GM18861 (cell line): ENCODE measurements at regions not wholly inside any gene's neighbourhood (a gene's known extent, or its start where the extent isn't known, plus 50 kb on each side); places are given as distances from the start of the nearest gene placed in this dataset.
"Not testable (repeated sequence)": the region's sequence is repeated elsewhere in the genome, so short reads cannot be mapped to it uniquely, and the experiment has no call there.

Experiments
- ATAC-seq: cut with Tn5 transposase; IDR thresholded peaks from one replicate; pipeline ENCODE4 v1.9.1; 2021; ENCODE audit not compliant: unreplicated experiment

DNA sequence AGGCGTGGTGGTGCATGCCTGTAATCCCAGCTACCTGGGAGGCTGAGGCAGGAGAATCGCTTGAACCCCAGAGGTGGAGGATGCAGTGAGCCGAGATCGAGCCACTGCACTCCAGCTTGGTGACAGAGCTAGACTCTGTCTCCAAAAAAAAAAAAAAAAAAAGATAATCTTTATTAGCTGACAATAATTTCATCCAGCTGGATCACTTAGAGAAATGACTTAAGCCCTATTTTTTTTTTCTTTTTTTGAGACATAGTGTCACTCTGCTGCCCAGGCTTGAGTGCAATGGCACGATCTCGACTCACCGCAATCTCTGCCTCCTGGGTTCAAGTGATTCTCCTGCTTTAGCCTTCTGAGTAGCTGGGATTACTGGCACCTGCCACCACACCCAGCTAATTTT, 51.6 kb upstream of the MAP4K4 start:
- not testable (repeated sequence) for ATAC-seq

- no peak for ATAC-seq
Observed at GRCh38 chr2:101644842-101645383, 52.6 kb upstream of the MAP4K4 start.

DNA sequence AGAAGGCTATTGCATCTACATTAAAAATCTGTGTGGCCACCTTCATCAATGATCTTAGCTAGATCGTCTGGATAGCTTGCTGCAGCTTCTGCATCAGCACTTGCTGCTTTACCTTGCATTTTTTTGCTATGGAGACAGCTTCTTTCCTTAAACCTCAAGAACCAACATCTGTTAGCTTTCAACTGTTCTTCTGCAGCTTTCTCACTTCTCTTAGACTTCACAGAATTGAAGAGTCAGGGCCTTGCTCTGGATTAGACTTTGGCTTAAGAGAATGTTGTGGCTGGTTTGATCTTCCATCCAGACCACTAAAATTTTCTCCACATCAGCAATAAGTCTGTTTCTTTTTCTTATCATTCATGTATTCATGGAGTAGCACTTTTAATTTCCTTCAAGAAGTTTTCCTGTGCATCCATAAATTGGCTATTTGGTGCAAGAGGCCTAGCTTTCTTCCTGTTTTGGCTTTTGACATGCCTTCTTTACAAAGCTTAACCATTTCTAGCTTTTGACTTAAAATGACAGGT, 54.4 kb upstream of the MAP4K4 start:
- ATAC-seq = no peak

DNA sequence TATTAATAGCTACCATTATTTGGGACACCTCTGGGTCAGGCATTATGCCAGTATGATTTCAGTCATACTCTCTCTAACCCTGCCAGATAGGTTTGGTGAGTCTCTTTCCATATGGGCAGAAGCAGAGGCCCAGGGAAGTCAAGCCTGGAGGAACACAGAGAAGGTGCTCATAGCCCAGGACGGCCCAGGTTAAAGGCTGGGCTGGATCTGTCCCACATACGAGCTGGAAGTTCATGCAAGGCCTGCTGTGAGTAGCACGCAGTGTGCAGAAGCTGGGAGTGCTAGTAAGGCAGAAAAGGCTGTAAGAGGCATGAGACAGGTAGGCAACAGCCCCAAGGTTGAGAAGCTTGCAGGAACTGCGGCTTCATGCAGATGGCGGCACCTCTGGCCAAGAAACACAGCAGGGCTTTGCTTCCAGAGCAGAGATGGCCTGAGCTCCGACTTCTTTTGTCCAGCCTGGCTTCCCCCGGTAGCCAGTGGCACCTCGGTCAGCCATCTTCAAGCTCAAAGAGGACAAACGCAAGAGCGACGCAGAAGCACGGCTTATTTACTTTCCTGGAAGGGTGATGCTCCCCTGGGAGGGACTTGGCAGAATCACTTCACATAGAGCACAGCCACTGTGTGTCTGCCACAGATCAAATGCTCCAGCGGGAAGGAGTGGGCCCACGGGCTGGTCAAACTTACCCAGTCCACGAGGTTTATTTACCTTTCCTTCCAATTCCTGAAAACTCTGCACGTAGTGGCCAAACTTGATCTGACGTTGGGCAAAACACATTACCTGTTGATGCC, 58.5 kb upstream of the MAP4K4 start:
- ATAC-seq = no peak

GRCh38 chr2:101638181-101638711, 59.3 kb upstream of the MAP4K4 start:
- no peak for ATAC-seq

DNA sequence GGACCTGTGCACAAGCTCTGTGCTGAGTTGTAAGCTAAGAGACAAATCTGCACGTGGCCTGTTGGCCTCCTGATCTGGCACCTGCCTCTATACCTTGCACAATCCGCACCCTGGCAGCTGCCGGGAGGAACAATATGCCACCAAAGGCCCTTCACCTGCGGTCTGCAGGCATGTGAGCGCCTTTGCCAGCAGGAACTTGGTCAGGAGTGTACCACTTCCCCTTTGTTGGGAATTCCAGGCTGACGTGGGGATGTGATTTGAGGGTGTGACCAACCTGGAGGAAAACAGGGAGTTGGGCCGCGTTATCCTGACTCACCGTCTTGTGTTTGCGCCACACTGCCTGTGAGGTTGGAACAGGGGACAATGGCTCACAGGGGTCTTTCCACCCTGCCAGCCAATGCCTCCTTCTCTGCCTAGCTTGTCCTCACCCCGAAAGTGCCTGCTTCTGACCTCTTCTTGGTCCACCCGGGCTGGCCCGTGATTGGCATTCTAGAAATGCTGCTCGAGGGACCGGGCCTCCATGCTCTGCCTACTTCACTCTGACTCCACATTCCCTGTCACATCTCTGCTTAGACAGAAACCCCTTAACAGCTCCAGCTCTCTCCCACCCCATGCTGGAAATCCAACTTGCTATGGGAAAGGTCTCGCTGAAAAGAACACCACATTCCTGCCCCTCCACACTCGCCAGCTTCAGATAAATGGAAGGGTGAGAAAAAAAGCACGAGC, 67.1 kb upstream of the MAP4K4 start:
- no peak for ATAC-seq

- ATAC-seq = no peak
Observed at GRCh38 chr2:101628030-101628392, 69.5 kb upstream of the MAP4K4 start.

GRCh38 chr2:101627285-101628029, 70.0 kb upstream of the MAP4K4 start:
- no peak for ATAC-seq

DNA sequence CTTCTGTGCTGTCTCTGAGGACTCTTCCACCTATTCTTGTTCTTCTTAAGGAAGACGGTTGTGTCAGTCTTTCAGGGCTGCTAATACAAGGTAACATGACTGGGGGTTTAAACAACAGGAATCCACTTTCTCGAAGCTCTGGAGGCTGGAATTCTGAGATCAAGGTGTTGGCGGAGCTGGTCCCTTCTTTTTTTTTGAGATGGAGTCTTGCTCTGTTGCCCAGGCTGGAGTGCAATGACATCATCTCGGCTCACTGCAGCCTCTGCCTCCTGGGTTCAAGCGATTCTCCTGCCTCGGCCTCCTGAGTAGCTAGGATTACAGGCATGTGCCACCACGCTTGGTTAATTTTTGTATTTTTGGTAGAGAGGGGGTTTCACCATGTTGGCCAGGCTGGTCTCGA, 71.7 kb upstream of the MAP4K4 start:
- ATAC-seq = not testable (repeated sequence)

DNA sequence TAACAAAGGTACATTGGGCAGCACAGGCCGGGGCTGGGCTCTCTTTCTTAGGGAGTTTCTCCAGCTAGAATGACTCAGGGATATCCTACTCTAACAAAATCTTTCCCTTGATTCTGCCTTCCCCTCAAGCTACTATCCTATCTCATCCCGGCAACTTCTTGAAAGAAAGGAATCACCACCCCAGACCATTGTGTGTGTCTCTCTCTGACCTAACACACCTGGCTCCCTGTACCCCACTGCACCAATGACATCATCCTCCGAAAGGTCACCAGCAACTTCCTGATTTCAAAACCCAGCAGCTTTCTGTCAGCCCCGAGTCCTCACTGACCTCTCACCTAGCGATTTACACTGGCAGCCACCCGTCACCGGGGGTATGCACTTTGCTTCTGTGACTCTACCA, 72.1 kb upstream of the MAP4K4 start:
- ATAC-seq = no peak

GRCh38 chr2:101624706-101625332, 72.7 kb upstream of the MAP4K4 start:
- no peak for ATAC-seq

DNA sequence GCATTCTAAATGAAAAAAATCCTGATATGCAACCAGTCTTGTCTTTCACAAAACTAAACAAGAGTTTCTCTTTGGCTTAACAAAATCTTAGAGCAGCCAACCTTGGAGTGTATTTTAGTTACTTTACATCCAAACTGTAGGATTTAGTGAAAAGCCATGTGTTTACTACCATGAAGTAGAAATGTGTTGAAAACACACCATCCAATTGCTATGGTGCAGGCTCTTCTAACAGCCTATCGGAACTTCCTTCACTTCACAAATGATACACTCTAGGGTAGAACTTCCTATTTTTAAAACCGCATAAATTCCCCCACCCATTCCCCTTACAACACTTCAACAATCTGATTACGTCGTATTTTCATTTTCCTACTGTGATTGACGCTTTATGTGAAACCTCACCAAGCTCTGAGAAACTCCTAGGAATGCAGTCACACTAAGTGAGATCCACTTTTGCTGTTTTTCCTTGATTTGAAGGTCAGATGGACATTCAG, 74.4 kb upstream of the MAP4K4 start:
- peak; percentile 76 for ATAC-seq

DNA sequence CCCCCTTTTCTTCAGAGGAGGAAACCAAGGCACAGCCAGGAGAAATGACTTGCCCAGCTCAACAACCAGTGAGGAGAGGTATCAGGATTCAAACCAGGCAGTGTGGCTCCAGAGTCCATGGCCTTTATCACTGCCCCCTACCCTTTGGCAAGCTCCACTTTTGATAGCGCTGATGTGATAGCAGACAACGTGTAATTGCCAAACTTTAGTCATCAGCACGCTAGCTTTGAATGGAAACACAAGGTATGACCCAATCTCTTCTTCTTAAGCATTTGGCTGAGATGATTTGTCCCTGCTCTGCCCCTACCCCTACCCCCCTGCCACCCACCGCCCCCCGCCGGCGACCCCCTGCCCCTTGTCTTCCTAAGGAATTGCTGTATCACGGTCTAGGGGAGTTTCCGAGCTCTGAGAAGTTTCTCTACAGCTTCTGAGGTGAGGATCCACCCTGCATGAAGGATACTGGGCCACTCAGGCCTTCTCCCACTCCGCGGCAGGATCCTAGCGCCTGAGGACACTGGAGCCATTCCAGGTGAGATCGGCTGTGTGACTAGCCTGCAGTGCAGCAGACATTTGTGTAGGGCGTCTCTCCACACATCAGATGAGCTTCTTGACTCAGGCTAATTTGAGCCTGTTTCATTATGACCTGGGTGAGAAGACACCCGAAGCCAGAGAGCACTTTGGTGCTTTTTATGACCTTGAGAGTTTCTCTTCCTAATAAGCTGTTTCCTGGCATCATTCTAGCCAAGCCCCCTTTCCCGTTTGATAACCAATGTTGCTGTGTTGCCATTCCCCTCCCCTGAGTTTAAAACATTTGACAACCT, 75.1 kb upstream of the MAP4K4 start:
- ATAC-seq = peak; percentile 78

DNA sequence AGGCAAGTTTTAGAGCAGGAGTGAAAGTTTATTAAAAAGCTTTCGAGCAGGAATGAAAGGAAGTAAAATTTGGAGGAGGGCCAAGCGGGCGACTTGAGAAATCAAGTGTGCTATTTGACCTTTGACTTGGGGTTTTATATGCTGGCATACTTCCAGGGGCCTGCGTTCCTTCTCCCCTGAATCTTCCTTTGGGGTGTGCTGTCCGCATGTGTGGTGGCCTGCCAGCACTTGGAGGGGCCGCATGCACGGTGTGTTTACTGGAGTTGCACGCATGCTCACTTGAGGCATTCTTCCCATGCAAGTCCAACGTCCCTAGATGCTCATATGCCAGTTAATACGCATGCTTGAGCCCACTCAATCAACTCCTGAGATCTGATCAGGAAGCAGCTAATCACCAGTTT, 78.3 kb upstream of the MAP4K4 start:
- ATAC-seq = no peak

DNA sequence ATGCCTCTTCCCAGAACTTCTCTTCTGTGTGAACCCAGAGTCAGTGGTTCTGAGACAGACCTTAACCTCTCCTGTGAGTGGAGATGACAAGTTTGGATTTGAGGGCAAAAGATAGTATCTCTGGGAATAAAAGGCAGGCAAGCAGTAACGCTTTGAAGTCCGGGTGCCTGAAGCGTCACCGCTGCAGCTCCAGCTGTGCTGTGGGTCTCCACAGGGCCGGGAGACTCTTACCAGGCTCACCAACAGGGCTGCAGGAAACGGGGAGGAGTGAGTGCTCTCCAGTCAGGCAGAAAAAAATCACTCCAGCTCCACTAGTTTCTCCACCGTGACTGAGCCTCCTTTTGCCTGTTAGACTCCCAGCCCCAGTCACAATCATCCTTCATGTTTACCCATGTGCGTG, 79.7 kb upstream of the MAP4K4 start:
- no peak for ATAC-seq

DNA sequence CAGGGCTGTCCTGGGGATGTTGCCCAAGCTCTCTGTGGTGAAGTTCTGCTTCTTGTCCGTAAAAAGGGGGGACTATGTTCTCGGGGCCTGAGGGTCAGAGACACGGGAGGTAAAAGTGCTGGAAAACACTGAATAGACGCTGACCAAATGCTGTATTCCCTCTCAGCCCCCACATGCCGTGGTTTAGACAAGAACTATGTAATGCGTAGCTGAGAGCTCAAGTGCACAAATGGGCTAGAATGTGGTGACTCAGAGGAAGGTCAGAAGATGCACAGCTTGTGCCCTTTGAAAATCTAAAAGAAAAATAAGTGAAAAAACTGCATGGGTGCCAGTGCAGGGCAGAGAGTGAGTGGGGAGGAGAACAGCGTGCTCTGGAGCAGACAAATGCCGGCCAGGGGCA, 80.3 kb upstream of the MAP4K4 start:
- ATAC-seq = no peak

DNA sequence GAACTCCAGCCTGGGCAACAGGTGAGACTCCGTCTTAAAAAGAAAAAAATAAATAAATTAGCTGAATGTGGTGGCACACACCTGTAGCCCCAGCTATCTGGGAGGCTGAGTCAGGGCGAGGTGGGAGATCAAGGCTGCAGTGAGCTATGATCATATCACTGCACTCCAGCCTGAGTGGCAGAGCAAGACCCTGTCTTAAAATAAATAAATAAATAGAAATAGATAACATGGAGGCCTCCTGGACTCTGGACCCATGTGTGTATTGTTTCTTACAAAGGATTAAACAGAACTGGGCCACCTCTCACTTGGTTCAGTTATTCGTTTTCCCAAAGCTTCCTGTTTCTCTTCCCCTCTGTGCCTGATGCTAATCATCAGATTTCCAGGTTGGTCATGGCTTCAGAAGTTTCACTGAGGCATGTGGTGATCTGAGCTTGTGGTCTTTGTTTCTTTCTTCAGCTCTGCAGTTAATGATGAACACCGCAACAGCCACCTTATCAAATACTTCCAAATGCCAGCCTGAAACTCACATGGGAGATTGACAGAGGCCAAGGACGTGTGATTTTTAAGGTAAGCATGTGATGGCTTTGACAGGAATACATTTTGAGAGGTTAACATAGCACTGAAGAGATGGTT, 83.3 kb upstream of the MAP4K4 start:
- no peak for ATAC-seq

DNA sequence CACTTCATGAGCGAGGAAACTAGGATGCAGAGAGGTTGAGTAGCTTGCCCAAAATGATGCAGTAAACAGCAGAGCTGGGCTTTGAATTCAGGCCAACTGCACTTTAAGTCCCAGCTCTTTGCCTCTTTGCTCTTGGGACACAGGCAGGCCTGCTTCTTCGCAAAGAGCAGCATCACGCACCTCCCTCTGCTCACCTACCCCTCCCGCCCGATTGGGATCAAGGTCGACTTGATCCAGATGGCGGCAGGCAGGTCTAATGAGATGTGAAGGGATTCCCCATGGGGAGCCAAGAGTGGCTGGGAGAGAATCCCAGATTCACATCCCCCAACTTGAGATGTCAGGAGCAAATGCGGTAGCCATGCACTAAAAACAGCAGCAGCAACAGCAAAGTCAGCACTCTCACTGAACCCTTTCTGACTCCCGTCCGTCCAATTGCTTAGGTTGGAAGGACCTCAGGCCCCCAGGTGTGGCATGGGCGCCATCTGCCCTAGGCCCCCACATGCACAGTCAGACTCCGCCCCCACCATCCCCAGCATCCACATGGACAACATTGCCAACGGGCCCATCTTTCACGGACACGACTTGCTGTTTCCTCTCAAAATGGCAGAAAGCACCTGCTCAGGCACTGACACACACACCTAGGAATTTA, 84.3 kb upstream of the MAP4K4 start:
- no peak for ATAC-seq

DNA sequence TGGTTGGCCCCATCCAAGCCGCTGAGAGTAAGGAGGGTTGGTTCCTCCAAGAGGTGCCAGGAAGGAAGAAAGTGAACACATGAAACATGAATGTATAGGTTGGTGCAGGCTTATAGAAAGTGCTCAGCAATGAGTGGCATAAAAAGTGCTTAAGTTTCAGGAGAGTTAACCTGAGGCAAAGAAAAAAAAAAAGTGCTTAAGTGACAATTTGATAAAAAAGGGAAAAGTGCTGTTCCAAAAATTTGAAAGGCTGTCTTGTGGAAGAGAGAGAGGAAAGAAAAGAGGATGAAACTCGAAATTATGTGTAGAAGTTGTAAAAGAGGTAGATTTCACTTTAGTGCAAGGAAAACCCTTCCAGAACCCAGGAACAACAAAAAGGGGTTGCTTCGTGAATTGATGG, 85.5 kb upstream of the MAP4K4 start:
- no peak for ATAC-seq
